SJSA1 (cell line): ENCODE measurements at regions not wholly inside any gene's neighbourhood (a gene's known extent, or its start where the extent isn't known, plus 50 kb on each side); places are given as distances from the start of the nearest gene placed in this dataset.

Source experiments
- DNase-seq, 2 experiments: peaks; one replicate each; pipeline ENCODE4 v3.0.0-alpha.2; 2015 to 2020; ENCODE audit warnings: low spot score in 2 of 2, low read depth in 1 of 2
- H3K27ac ChIP-seq: fragments of 250-450 bp; sonication (Bioruptor Pico); 2 replicates; pipeline ENCODE4 v1.5.1; 2020; ENCODE audit warnings: mild to moderate bottlenecking, moderate library complexity
- H3K27me3 ChIP-seq: fragments of 250-450 bp; sonication (Bioruptor Pico); replicated peaks from 2 replicates; pipeline ENCODE4 v1.5.1; 2020; ENCODE audit warnings: mild to moderate bottlenecking, moderate library complexity
- H3K36me3 ChIP-seq: fragments of 250-450 bp; sonication (Bioruptor Pico); 2 replicates; pipeline ENCODE4 v1.5.1; 2020; ENCODE audit warnings: mild to moderate bottlenecking
- H3K4me1 ChIP-seq: fragments of 250-450 bp; sonication (Bioruptor Pico); replicated peaks from 2 replicates; pipeline ENCODE4 v1.6.1; 2021; ENCODE audit warnings: mild to moderate bottlenecking
- H3K4me3 ChIP-seq: fragments of 250-450 bp; sonication (Bioruptor Pico); 2 replicates; pipeline ENCODE4 v1.5.1; 2020; ENCODE audit warnings: mild to moderate bottlenecking
- H3K9me3 ChIP-seq: fragments of 250-450 bp; sonication (Bioruptor Pico); replicated peaks from 2 replicates; pipeline ENCODE4 v1.5.1; 2020; ENCODE audit warnings: mild to moderate bottlenecking

DNA sequence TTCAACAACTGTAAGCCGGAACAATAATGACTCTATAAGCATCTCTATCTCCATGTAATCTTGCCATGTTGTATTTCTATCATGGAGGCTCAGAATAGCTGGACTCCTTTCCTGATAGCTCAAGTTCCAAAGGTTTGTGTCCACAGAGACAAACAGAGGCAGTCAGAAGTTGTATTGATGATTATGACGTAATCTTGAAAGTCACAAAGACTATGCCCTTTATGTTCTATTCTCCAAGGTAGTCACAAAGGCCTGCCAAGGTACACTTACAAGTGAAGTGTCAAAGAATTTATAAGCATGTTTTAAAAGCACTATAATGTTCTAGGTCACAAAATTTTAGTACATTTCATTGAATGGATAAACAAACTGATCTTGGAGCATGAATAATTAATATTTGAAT is 542.2 kb downstream of the CDH11 start:
- DNase-seq: no peak
- no peaks in the 10 kb centered on the region for H3K9me3 ChIP-seq

DNA sequence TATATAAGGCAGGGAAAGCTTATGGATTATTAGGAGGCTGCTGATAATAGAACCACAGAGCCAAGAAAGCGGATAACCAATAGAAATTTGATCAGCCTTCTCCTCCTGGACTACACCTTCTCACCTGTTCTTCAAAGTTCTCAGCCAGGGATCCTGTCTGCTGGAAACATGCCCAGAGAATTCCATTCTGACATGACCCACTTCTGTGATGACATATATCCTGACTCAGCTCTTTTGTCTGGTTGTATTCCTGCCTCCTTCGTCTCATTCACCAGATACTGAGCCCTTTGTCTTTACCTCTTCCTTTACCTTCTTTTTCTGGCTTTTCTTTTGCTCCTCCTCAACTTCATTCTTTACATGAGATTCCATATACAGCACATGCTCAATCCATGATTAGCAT is 576.1 kb downstream of the CDH11 start:
- DNase-seq: no peak
- H3K27ac ChIP-seq: no peak overlapping the region
- H3K36me3 ChIP-seq: no peaks in the 10 kb centered on the region
- H3K4me3 ChIP-seq: no peak overlapping the region
- no peaks in the 10 kb centered on the region for H3K9me3 ChIP-seq
- H3K4me1 ChIP-seq: no peaks in the 10 kb centered on the region
- H3K27me3 ChIP-seq: no peaks in the 10 kb centered on the region

More for the DNA sequence above, 542.2 kb downstream of the CDH11 start:
- Histone ChIP-seq H3K4me1 (no peaks in the 10 kb centered on the region), H3K27me3 (no peaks in the 10 kb centered on the region), H3K27ac (no peak overlapping the region), H3K36me3 (no peaks in the 10 kb centered on the region), H3K4me3 (no peak overlapping the region)

DNA sequence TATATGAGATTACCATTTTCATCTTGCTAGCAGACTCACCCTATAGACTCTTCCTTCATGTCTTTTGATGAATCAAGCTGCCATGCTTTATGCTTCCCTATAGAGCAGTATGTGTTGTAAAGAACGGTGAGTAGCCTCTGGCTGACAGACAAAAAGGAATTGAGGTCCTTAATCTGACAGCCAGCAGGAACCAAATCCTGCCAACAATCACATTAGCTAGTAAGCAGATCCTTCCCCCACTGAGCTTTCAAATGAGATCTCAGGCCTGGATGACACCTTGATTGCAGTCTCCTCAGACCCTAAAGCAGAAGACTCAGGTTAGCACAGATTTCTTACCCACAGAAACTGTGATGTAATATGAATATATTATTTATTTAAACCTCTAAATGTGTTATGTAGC is 577.0 kb downstream of the CDH11 start:
- no peaks in the 10 kb centered on the region for H3K9me3 ChIP-seq
- H3K4me3 ChIP-seq: no peak overlapping the region
- no peak for DNase-seq
- no peaks in the 10 kb centered on the region for H3K36me3 ChIP-seq
- H3K27me3 ChIP-seq: no peaks in the 10 kb centered on the region
- no peaks in the 10 kb centered on the region for H3K4me1 ChIP-seq
- no peak overlapping the region for H3K27ac ChIP-seq

DNA sequence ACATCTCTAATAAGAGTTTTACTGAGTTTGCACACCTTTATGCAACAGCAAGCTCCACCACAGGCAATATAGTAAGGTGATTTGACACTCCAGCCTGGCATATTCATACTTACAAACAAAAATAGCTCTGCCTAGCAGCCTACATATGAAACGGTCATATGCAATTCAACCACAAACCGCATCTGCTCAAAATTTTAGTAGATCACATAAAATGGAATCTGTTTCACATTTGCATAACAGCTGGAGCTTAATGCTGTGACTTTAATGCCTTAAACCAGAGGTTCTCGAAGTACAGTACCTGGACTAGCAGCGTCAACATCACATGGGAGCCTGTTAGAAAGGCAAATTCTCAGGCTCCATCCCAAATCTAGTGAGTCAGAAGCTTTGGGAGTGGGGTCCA is 578.4 kb downstream of the CDH11 start:
- H3K4me3 ChIP-seq: no peak overlapping the region
- H3K27me3 ChIP-seq: no peaks in the 10 kb centered on the region
- no peaks in the 10 kb centered on the region for H3K4me1 ChIP-seq
- H3K27ac ChIP-seq: no peak overlapping the region
- no peaks in the 10 kb centered on the region for H3K36me3 ChIP-seq
- no peaks in the 10 kb centered on the region for H3K9me3 ChIP-seq
- no peak for DNase-seq

DNA sequence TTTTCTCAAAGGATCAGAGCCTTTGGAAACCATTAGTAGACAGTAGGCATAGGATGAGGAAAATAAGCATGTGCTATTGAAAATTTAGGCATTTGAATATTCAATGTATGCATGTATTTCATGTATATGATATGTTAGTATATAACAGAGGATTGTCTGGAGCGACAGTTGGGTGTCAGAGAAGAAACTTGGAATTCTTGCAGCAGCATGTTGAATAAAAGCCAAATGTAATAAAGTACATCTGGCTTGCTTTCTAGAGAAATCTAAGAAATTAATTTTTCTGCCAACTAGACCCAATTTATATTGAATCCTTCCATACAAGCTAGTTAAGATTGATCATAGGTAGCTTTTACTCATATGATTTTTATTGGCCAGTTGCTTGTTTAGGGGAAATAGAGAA is 578.8 kb downstream of the CDH11 start:
- H3K4me3 ChIP-seq: no peak overlapping the region
- no peak for DNase-seq
- no peak overlapping the region for H3K27ac ChIP-seq
- no peaks in the 10 kb centered on the region for H3K9me3 ChIP-seq
- no peaks in the 10 kb centered on the region for H3K27me3 ChIP-seq
- H3K4me1 ChIP-seq: no peaks in the 10 kb centered on the region
- no peaks in the 10 kb centered on the region for H3K36me3 ChIP-seq

DNA sequence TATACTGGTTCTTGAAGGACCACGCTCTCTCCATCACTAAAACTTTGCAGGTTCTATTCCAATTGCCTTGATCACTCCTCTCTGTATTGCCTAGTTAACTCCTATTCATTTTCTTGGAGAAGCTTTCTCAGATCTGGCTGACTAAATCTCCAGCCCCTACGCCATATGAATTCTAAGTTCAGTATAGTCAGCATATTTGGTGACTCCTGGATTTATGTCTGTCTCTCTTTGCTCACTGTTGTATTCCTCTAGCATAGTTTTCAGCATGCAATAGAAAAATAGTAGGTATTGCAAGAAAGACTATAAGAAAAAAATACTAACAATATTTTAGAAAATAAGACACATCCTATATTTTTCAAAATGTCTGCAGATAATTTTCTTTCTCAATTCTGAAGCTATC is 579.7 kb downstream of the CDH11 start:
- Histone ChIP-seq H3K9me3 (no peaks in the 10 kb centered on the region), H3K27ac (no peak overlapping the region), H3K27me3 (no peaks in the 10 kb centered on the region), H3K4me1 (no peaks in the 10 kb centered on the region), H3K36me3 (no peaks in the 10 kb centered on the region), H3K4me3 (no peak overlapping the region)
- no peak for DNase-seq

DNA sequence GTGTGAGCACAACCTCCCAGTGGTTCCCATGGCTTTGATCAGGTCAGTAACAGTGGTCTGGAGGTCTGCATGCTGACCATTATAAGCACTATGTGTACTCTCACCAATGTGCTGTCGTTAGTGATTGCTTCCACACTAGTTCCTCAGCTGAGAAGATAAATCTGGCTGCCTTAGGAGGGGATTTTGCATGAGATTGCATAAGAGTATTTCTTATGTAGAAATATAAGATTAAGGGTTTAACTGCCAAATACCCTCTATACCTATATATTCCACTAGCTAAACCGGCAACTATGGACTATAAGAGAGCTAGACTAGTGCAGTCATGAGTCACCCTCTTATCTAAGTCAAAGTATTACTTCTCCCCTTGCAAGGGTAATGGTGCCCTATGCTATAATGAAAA is 580.2 kb downstream of the CDH11 start:
- DNase-seq: no peak
- Histone ChIP-seq H3K9me3 (no peaks in the 10 kb centered on the region), H3K36me3 (no peaks in the 10 kb centered on the region), H3K27ac (no peak overlapping the region), H3K4me3 (no peak overlapping the region), H3K4me1 (no peaks in the 10 kb centered on the region), H3K27me3 (no peaks in the 10 kb centered on the region)

DNA sequence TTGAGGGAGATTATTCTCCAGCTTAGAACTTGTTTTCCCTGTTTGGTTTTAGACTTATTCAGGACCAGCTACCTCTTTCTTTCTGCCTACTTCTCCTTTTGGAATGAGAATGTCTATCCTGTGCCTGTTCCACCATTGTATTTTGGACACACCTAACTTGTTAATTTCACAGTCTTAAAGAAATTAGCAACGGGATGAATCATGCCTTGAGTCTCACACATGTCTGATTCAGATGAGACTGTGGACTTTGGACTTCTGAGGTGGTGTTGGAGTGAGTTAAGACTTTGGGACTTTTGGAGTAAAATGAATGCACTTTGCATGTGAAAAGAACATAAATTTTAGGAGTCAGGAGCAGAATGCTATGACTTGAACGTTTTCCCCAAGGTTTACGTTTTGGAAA is 581.4 kb downstream of the CDH11 start:
- H3K36me3 ChIP-seq: no peaks in the 10 kb centered on the region
- no peaks in the 10 kb centered on the region for H3K4me1 ChIP-seq
- no peak overlapping the region for H3K4me3 ChIP-seq
- no peaks in the 10 kb centered on the region for H3K27me3 ChIP-seq
- DNase-seq: no peak
- H3K27ac ChIP-seq: no peak overlapping the region
- no peaks in the 10 kb centered on the region for H3K9me3 ChIP-seq

DNA sequence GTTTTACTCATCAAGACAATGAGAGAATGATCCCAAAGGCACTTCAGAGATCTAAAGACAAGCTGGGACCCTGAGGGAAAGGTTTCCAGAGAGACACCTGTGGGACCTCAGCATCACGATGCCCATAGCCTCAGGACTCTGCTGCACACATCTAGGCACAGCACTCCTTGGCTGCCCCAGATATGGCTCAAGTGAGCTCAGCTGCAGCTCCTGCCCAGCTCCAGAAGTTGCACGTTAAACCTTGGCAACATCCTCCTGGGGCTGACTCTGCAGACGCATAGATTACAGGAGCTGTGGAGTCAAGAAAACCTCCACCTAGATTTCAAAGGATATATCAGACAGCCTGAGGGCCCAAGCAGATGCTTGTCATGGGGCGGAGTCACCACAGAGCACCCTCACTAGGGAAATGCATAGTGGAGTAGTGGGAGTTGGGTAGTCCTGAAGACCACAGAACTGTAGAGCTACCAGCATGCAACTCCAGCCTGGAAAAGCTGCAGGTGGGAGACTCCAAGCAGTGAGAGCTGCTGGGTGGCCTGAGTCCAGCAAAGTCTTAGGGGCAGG is 582.0 kb downstream of the CDH11 start:
- no peaks in the 10 kb centered on the region for H3K4me1 ChIP-seq
- H3K9me3 ChIP-seq: no peaks in the 10 kb centered on the region
- H3K27ac ChIP-seq: no peak overlapping the region
- no peak overlapping the region for H3K4me3 ChIP-seq
- DNase-seq: no peak
- no peaks in the 10 kb centered on the region for H3K27me3 ChIP-seq
- H3K36me3 ChIP-seq: no peaks in the 10 kb centered on the region

DNA sequence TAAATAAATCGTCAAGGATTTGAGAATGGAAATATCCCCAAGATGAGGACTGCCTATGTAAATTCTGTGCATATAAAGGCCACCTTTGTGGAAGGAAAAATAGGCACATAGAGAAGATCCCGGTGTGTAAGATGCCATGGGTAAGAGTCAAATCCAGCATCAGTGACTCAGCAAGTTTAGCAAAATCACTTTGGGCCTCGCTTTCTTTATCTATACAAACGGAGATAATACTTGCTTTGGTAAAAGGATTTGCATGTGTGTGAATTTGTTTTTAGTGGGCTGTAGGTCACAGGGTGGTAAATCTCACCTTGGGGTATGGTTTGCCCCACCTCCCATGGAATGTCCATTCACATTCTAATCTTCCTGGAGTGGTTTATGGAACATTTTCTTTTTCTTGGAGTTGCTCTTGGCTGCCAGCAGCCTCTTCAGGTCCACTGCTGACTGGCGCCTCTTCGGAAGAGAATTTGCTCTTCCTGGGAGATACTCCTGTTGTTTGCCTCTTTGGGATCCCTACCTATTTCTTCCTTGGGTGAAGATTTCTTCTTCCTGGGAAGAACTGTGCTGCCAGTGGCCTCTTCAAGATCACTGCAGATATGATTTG is 587.6 kb downstream of the CDH11 start:
- no peaks in the 10 kb centered on the region for H3K27me3 ChIP-seq
- H3K27ac ChIP-seq: no peak overlapping the region
- no peak overlapping the region for H3K4me3 ChIP-seq
- no peaks in the 10 kb centered on the region for H3K9me3 ChIP-seq
- no peaks in the 10 kb centered on the region for H3K36me3 ChIP-seq
- DNase-seq: no peak
- H3K4me1 ChIP-seq: no peaks in the 10 kb centered on the region

DNA sequence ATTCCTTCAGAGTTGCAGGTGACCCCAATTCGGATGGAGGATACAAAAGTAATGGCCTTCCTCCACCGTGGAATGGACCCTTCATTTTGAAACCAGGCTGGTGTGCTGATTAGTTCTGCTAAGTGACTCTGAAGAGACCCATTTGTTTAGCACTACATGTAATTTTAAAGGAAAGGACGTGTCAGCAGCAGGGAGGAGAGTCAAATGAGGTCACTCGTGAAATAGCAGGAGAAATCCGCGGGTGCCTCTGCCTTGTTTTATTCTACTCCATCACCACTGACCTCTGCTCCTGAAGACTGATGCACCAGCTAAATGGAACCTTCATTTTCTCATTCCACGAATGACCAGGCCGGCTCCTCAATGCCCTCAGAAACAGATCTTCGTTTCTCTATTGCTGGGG is 589.2 kb downstream of the CDH11 start:
- no peak overlapping the region for H3K27ac ChIP-seq
- H3K9me3 ChIP-seq: no peaks in the 10 kb centered on the region
- H3K36me3 ChIP-seq: no peaks in the 10 kb centered on the region
- H3K4me1 ChIP-seq: no peaks in the 10 kb centered on the region
- DNase-seq: no peak
- H3K27me3 ChIP-seq: no peaks in the 10 kb centered on the region
- no peak overlapping the region for H3K4me3 ChIP-seq

DNA sequence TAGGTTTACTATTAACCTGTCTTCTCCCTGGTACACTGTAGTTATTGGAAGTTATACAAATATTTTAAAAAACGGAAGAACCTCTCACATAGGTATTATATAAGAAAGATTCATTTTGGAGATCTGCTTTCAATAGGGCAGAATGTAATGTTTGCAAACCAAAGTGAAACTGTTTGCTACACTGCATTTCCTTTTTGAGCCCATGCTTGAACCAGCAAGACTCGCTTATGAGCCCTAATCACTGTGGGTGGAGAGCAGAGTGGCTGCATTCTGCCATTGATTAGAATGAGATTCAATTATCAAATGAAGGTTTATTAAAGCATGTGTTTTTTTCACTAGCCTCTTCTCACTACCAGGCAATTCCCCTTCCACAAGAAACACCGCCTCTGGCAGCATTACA is 589.7 kb downstream of the CDH11 start:
- H3K9me3 ChIP-seq: no peaks in the 10 kb centered on the region
- DNase-seq: no peak
- no peaks in the 10 kb centered on the region for H3K27me3 ChIP-seq
- H3K27ac ChIP-seq: no peak overlapping the region
- H3K4me1 ChIP-seq: no peaks in the 10 kb centered on the region
- H3K4me3 ChIP-seq: no peak overlapping the region
- no peaks in the 10 kb centered on the region for H3K36me3 ChIP-seq

DNA sequence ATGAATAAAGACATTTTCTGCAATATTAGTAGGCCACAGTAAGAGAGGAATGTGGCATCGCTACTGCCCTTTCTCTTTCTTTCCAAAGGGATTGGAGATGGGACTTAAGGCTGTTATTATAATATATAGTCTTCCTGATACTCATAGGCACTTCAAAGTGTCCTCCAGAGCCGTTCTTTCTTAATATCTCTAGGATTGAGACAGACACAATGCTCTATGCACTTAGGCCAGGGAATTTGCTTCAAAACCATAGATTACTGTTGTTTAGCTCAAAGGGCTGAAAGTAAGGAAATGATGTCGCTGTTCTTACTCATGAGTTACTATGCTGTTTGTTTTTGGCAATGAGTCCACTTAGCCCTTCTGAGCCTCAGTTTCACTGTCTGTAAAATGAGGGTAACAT is 590.5 kb downstream of the CDH11 start:
- Histone ChIP-seq H3K27me3 (no peaks in the 10 kb centered on the region), H3K4me1 (no peaks in the 10 kb centered on the region), H3K4me3 (no peak overlapping the region), H3K27ac (no peak overlapping the region), H3K36me3 (no peaks in the 10 kb centered on the region), H3K9me3 (no peaks in the 10 kb centered on the region)
- DNase-seq: no peak

DNA sequence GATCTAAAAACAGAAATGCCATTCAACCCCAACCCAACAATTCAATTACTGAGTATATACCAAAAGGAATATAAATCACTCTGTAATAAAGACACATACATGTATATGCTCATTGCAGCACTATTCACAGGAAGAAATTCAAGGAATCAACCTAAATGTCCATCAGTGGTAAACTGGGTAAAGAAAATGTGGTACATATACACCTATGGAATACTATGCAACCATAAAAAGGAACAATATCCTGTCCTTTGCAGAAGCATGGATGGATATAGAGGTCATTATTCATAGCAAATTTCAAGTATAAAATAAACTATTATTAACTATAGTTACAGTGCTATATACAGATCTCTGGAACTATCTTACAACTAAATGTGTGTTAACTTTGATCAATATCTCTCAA is 599.3 kb downstream of the CDH11 start:
- no peaks in the 10 kb centered on the region for H3K4me1 ChIP-seq
- H3K9me3 ChIP-seq: no peaks in the 10 kb centered on the region

DNA sequence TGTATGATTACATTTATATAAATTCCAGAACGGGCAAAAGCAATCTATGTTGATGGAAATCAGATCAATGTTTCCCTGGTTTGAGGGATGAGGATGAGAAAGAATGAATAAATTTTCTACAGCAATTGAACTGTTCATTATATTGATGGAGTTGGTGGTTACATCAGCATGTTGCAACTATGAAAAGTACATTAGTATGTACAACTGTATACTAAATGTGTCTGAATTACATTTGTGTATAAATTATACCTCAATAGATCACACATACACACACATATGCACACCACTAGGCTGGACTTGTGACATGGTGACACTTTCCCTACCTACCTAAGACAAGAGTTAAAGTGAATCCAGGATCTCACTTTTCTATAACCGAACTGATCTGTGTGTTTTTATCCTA is 608.0 kb downstream of the CDH11 start:
- DNase-seq: no peak
- no peaks in the 10 kb centered on the region for H3K4me1 ChIP-seq
- H3K27me3 ChIP-seq: no peaks in the 10 kb centered on the region
- no peaks in the 10 kb centered on the region for H3K36me3 ChIP-seq
- no peak overlapping the region for H3K27ac ChIP-seq
- no peaks in the 10 kb centered on the region for H3K9me3 ChIP-seq
- no peak overlapping the region for H3K4me3 ChIP-seq

More for the DNA sequence above, 599.3 kb downstream of the CDH11 start:
- H3K4me3 ChIP-seq: no peak overlapping the region
- H3K27me3 ChIP-seq: no peaks in the 10 kb centered on the region
- no peak for DNase-seq
- no peaks in the 10 kb centered on the region for H3K36me3 ChIP-seq
- H3K27ac ChIP-seq: no peak overlapping the region
